IPS DF 4.7 (cell line): ENCODE measurements at regions not wholly inside any gene's neighbourhood (a gene's known extent, or its start where the extent isn't known, plus 50 kb on each side); places are given as distances from the start of the nearest gene placed in this dataset.
"Not testable (repeated sequence)": the region's sequence is repeated elsewhere in the genome, so short reads cannot be mapped to it uniquely, and the experiment has no call there.

Experiments used
- DNase-seq: peaks from one replicate; pipeline ENCODE4 v3.0.0-alpha.2; 2013; ENCODE audit warnings: low spot score; ENCODE audit errors: extremely low read depth

- no peak for DNase-seq
Observed at GRCh38 chr11:82076126-82076525, 657.5 kb downstream of the FAM181B start.

- DNase-seq: no peak
Observed at GRCh38 chr11:82059505-82059904, 674.2 kb downstream of the FAM181B start.

- no peak for DNase-seq
Observed at GRCh38 chr11:82056450-82056849, 677.2 kb downstream of the FAM181B start.

- DNase-seq: no peak
Observed at GRCh38 chr11:82049199-82049598, 684.5 kb downstream of the FAM181B start.

- no peak for DNase-seq
Observed at GRCh38 chr11:82047200-82047599, 686.5 kb downstream of the FAM181B start.

- no peak for DNase-seq
Observed at GRCh38 chr11:82046778-82047177, 686.9 kb downstream of the FAM181B start.

GRCh38 chr11:82045748-82046457 lies 687.8 kb downstream of the FAM181B start:
- DNase-seq: no peak

GRCh38 chr11:82043316-82043715 lies 690.3 kb downstream of the FAM181B start:
- no peak for DNase-seq

- DNase-seq: no peak
Observed at GRCh38 chr11:82041764-82042163, 691.9 kb downstream of the FAM181B start.

GRCh38 chr11:82038154-82038553 lies 695.5 kb downstream of the FAM181B start:
- DNase-seq: no peak

- no peak for DNase-seq
Observed at GRCh38 chr11:82034527-82034926, 699.1 kb downstream of the FAM181B start.

- not testable (repeated sequence) for DNase-seq
Observed at GRCh38 chr11:82027335-82027734, 706.3 kb downstream of the FAM181B start.

- no peak for DNase-seq
Observed at GRCh38 chr11:82024760-82025159, 708.9 kb downstream of the FAM181B start.

- DNase-seq: no peak
Observed at GRCh38 chr11:82012276-82012675, 721.4 kb downstream of the FAM181B start.

- DNase-seq: no peak
Observed at GRCh38 chr11:82009133-82009532, 724.5 kb downstream of the FAM181B start.

GRCh38 chr11:82007521-82007920 lies 726.1 kb downstream of the FAM181B start:
- no peak for DNase-seq

GRCh38 chr11:82004537-82005213 lies 729.0 kb downstream of the FAM181B start:
- DNase-seq: no peak

GRCh38 chr11:82003671-82004515 lies 729.8 kb downstream of the FAM181B start:
- DNase-seq: no peak

- no peak for DNase-seq
Observed at GRCh38 chr11:82003024-82003423, 730.6 kb downstream of the FAM181B start.

- DNase-seq: no peak
Observed at GRCh38 chr11:81995889-81996288, 737.8 kb downstream of the FAM181B start.

- DNase-seq: no peak
Observed at GRCh38 chr11:81993755-81994154, 739.9 kb downstream of the FAM181B start.
